IMR-90 (cell line): ENCODE measurements at regions not wholly inside any gene's neighbourhood (a gene's known extent, or its start where the extent isn't known, plus 50 kb on each side); places are given as distances from the start of the nearest gene placed in this dataset.

Source experiments
- CEBPB ChIP-seq: IDR thresholded peaks from 2 replicates; pipeline ENCODE4 v1.6.1; 2012; ENCODE audit warnings: low read depth, low read length, improper control_type of control experiment
- MXI1 ChIP-seq: IDR thresholded peaks from 2 replicates; pipeline ENCODE4 v1.6.1; 2012; ENCODE audit warnings: low read depth, mild to moderate bottlenecking, low read length, moderate library complexity, borderline replicate concordance
- RCOR1 ChIP-seq: IDR thresholded peaks from 2 replicates; pipeline ENCODE4 v1.6.1; 2012; ENCODE audit warnings: mild to moderate bottlenecking, low read length, improper control_type of control experiment; ENCODE audit not compliant: insufficient replicate concordance
- RFX5 ChIP-seq: IDR thresholded peaks from 2 replicates; pipeline ENCODE4 v1.8.0; 2012; ENCODE audit warnings: low read depth, mild to moderate bottlenecking, low read length, moderate library complexity

- TF ChIP-seq RCOR1 = no peak
- no peak for TF ChIP-seq CEBPB
- no peak for TF ChIP-seq RFX5
- no peak for TF ChIP-seq MXI1
These were observed 238.1 kb upstream of the MAF start for GRCh38 chr16:79838496-79839259.
